Suprapubic skin (tissue), 4 donors: ENCODE measurements at regions not wholly inside any gene's neighbourhood (a gene's known extent, or its start where the extent isn't known, plus 50 kb on each side); places are given as distances from the start of the nearest gene placed in this dataset.
"Not testable (repeated sequence)": the region's sequence is repeated elsewhere in the genome, so short reads cannot be mapped to it uniquely, and the experiment has no call there.

ENCODE experiments used
- DNase-seq, 2 donors: peaks; one replicate each; pipeline ENCODE4 v3.0.0-alpha.2; 2019; ENCODE audit warnings: low spot score in 2 of 2
- H3K27ac ChIP-seq: fragments of 200-600 bp; sonication (generic); one replicate; pipeline ENCODE4 v1.5.1; 2019
- H3K27me3 ChIP-seq: fragments of 200-600 bp; sonication (generic); one replicate; pipeline ENCODE4 v1.5.1; 2019
- H3K36me3 ChIP-seq: fragments of 200-600 bp; sonication (generic); one replicate; pipeline ENCODE4 v1.5.1; 2019
- H3K4me1 ChIP-seq: fragments of 200-600 bp; sonication (generic); one replicate; pipeline ENCODE4 v1.5.1; 2019
- H3K4me3 ChIP-seq: fragments of 200-600 bp; sonication (generic); one replicate; pipeline ENCODE4 v1.5.1; 2019; ENCODE audit warnings: mild to moderate bottlenecking
- H3K9me3 ChIP-seq: fragments of 200-600 bp; sonication (generic); one replicate; pipeline ENCODE4 v1.5.1; 2019
- EP300 ChIP-seq: sonication (generic); formaldehyde crosslinking; IDR thresholded peaks from one replicate; pipeline ENCODE4 v1.6.1; 2017; ENCODE audit warnings: antibody characterized with exemption
- POLR2A ChIP-seq, 2 donors: fragments of 450-650 bp; IDR thresholded peaks; one replicate each; pipeline ENCODE4 v1.6.1; 2017; ENCODE audit warnings: antibody characterized with exemption in 2 of 2, mild to moderate bottlenecking in 2 of 2, moderate library complexity in 2 of 2
- POLR2AphosphoS5 ChIP-seq, 3 donors: sonication (generic); formaldehyde crosslinking; IDR thresholded peaks; one replicate each; pipeline ENCODE4 v1.6.1; 2017; ENCODE audit warnings: antibody characterized with exemption in 3 of 3
- WGBS: methylation state at CpG from one replicate; pipeline ENCODE4 v1.1.5; 2018; 5-methylcytosine and 5-hydroxymethylcytosine counted together
- TF ChIP-seq, protein P1 (sequence below), 2 donors: fragments of 200-600 bp in 1 of 2; fragments of 450-650 bp in 1 of 2; sonication (generic) in 1 of 2; IDR thresholded peaks; one replicate each; pipeline ENCODE4 v1.5.1; 2016 to 2019; ENCODE audit warnings: antibody characterized with exemption in 2 of 2, mild to moderate bottlenecking in 1 of 2, moderate library complexity in 1 of 2

DNA sequence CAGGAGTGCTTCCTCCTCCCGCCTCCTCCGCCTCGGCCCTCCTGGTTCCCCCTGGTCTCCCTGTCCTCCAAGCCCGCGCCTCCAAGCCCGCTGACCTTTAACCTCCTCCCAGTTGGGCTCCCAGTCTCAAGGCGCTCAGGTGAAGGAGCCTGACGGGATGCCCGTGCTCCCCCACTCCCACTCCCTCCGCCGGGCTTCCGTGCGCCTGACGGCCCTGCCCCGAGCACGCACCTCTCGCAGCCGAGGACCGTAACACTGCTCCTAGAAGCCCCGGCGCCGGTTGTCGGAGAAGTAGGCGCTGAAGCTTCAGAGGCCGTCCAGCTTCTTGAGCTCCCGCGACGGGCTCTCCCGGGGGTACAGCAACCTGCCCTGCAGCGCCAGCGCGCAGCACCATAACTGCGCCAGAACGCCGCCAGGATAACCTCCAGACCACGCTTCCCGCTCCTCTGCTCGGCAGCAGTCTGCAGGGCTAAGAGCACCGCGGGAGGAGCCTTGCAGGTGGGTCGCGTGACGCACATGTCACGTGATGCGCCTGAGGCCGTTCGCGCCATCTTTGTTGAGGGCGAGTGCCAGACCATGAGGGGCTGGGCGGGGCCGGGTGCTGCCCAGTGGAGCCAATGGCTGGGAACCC lies 71.0 kb upstream of the ZNF479 start:
- Histone ChIP-seq H3K36me3 (no peaks in the 10 kb centered on the region), H3K4me1 (no peaks in the 10 kb centered on the region), H3K9me3 (peaks cover 37% of the 10 kb centered on the region), H3K27me3 (no peaks in the 10 kb centered on the region), H3K27ac (no peak overlapping the region), H3K4me3 (no peak overlapping the region)
- DNase-seq = no peak
- 53% methylated on average over 28 of the region's 51 CpGs for WGBS
- TF ChIP-seq POLR2A (IDR thresholded peaks at IDR 0.05) = no peak
- no peak for TF ChIP-seq POLR2AphosphoS5 (IDR thresholded peaks at IDR 0.05)
- TF ChIP-seq, protein P1, sequence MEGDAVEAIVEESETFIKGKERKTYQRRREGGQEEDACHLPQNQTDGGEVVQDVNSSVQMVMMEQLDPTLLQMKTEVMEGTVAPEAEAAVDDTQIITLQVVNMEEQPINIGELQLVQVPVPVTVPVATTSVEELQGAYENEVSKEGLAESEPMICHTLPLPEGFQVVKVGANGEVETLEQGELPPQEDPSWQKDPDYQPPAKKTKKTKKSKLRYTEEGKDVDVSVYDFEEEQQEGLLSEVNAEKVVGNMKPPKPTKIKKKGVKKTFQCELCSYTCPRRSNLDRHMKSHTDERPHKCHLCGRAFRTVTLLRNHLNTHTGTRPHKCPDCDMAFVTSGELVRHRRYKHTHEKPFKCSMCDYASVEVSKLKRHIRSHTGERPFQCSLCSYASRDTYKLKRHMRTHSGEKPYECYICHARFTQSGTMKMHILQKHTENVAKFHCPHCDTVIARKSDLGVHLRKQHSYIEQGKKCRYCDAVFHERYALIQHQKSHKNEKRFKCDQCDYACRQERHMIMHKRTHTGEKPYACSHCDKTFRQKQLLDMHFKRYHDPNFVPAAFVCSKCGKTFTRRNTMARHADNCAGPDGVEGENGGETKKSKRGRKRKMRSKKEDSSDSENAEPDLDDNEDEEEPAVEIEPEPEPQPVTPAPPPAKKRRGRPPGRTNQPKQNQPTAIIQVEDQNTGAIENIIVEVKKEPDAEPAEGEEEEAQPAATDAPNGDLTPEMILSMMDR (IDR thresholded peaks at IDR 0.05) = no peak

DNA sequence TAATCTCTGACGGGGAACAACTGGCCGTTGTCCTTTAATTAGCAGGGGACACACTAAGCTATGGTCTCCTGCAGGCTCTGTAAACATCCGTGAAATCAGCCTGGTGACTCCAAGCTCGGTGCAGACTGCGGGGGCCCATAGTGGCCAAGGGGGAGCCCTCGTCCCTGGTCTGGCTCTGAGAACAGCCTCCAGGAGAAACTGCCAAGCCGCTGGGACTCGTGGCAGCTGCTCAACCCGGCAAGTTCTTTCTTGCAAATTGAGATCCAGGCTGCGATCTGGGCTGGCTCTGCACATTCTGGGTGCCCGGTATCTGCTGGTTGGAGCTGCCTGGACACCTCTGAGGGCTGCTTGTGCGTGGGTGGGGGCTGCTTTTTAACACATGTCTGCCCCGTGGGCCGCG lies 71.6 kb upstream of the ZNF479 start:
- H3K4me3 ChIP-seq, H3K27me3 ChIP-seq, DNase-seq, H3K27ac ChIP-seq, H3K4me1 ChIP-seq, H3K36me3 ChIP-seq: not testable (repeated sequence)
- WGBS = 88% methylated on average over 4 of the region's 15 CpGs
- H3K9me3 ChIP-seq = peaks cover 37% of the 10 kb centered on the region

DNA sequence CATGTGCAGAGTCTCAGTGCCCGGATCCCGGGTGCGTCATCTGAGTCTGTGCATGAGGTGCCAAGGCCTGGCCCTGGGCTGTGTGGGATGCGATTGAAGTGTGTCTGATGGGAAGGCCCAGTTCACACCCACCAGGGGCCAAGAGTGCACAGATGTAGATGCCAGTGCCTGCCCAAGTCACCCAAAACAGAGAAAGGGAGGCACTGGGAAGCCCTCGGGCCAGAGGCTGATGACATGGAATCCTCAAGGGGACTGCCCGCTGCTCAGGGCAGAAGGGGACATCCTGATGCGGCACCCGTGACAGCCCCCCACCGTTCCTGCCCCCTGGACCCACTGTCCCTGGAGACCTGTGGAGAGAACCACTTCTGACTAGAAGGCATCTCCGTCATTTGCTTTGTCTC lies 72.2 kb upstream of the ZNF479 start:
- TF ChIP-seq POLR2AphosphoS5 (IDR thresholded peaks at IDR 0.05) (no peak), POLR2A (IDR thresholded peaks at IDR 0.05) (no peak), EP300 (no peak)
- Histone ChIP-seq H3K4me1 (no peaks in the 10 kb centered on the region), H3K27ac (no peak overlapping the region), H3K27me3 (no peaks in the 10 kb centered on the region), H3K36me3 (no peaks in the 10 kb centered on the region), H3K9me3 (peaks cover 37% of the 10 kb centered on the region), H3K4me3 (no peak overlapping the region)
- DNase-seq = no peak
- WGBS = no CpG with 5 or more reads among the region's 10 CpGs

DNA sequence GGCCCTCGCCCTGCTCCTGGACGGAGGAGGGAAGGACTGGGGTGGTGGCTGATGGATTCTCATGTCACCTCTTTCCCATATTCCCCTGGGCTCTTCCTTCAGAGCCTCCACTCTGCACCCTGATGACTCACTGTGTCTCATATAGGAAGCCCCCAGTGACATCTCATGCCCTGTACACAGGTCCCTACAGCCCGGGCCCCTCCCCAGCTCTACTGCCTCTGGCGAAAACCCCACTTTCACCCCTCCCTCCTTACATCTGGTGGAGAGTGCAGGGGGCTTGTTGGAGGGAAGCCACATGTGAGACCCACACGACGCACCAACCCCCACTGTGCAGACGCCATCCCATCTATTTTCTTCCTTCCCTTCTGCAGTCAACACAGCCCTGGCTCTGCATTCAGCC lies 72.8 kb upstream of the ZNF479 start:
- TF ChIP-seq EP300 (no peak), POLR2AphosphoS5 (IDR thresholded peaks at IDR 0.05) (no peak), POLR2A (IDR thresholded peaks at IDR 0.05) (no peak)
- TF ChIP-seq, protein P1 (IDR thresholded peaks at IDR 0.05) = no peak
- 92% methylated on average over 7 of the region's 7 CpGs for WGBS
- no peak for DNase-seq
- Histone ChIP-seq H3K4me3 (no peak overlapping the region), H3K27me3 (no peaks in the 10 kb centered on the region), H3K36me3 (no peaks in the 10 kb centered on the region), H3K27ac (no peak overlapping the region), H3K9me3 (peaks cover 36% of the 10 kb centered on the region), H3K4me1 (no peaks in the 10 kb centered on the region)

- Histone ChIP-seq H3K27ac (no peak overlapping the region), H3K4me3 (no peak overlapping the region), H3K27me3 (no peaks in the 10 kb centered on the region), H3K9me3 (peaks cover 30% of the 10 kb centered on the region), H3K36me3 (no peaks in the 10 kb centered on the region), H3K4me1 (no peaks in the 10 kb centered on the region)
- TF ChIP-seq POLR2A (IDR thresholded peaks at IDR 0.05) = no peak
- TF ChIP-seq, protein P1 (IDR thresholded peaks at IDR 0.05) = no peak
- no peak for TF ChIP-seq POLR2AphosphoS5 (IDR thresholded peaks at IDR 0.05)
- no peak for TF ChIP-seq EP300
- no peak for DNase-seq
- 84% methylated on average over 6 of the region's 6 CpGs for WGBS
These were observed 75.6 kb upstream of the ZNF479 start for GRCh38 chr7:57207836-57208235.

GRCh38 chr7:57210212-57210611 lies 78.0 kb upstream of the ZNF479 start:
- no peaks in the 10 kb centered on the region for H3K36me3 ChIP-seq
- no peaks in the 10 kb centered on the region for H3K4me1 ChIP-seq
- no peak for DNase-seq
- no peaks in the 10 kb centered on the region for H3K27me3 ChIP-seq
- 80% methylated on average over 2 of the region's 3 CpGs for WGBS
- no peak overlapping the region for H3K27ac ChIP-seq
- H3K9me3 ChIP-seq = peaks cover 27% of the 10 kb centered on the region
- no peak for TF ChIP-seq EP300
- TF ChIP-seq, protein P1 (IDR thresholded peaks at IDR 0.05) = no peak
- no peak for TF ChIP-seq POLR2A (IDR thresholded peaks at IDR 0.05)
- no peak for TF ChIP-seq POLR2AphosphoS5 (IDR thresholded peaks at IDR 0.05)
- H3K4me3 ChIP-seq = no peak overlapping the region
